HG03175 (cell line): ENCODE measurements at regions not wholly inside any gene's neighbourhood (a gene's known extent, or its start where the extent isn't known, plus 50 kb on each side); places are given as distances from the start of the nearest gene placed in this dataset.
"Not testable (repeated sequence)": the region's sequence is repeated elsewhere in the genome, so short reads cannot be mapped to it uniquely, and the experiment has no call there.

Source experiments
- ATAC-seq: cut with Tn5 transposase; IDR thresholded peaks from one replicate; pipeline ENCODE4 v1.9.1; 2021; ENCODE audit warnings: mild to moderate bottlenecking, moderate library complexity; ENCODE audit not compliant: unreplicated experiment

GRCh38 chr3:175989161-175989560, 1130.0 kb downstream of the NAALADL2 start:
- no peak for ATAC-seq

- ATAC-seq, result no peak
Measured at GRCh38 chr3:175988401-175988800, 1129.3 kb downstream of the NAALADL2 start.

DNA sequence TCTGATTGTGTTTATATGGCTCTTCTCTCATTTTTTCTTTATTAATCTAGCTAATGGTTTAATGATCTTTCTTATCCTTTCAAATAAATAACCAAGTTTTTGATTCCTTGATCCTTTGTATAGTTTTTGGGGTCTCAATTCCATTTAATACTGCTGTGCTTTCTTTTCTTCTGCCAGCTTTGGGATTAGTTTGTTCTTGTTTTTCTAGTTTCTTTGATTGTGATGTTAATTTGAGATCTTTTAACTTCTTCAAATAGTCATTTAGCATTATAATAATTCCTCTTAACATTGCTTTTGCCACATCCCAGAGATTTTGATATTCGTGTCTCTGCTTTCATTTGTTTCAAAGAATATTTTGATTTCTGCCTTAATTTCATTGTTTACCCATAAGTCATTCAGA, 1126.6 kb downstream of the NAALADL2 start:
- ATAC-seq, result no peak

GRCh38 chr3:175983379-175983778, 1124.2 kb downstream of the NAALADL2 start:
- no peak for ATAC-seq

DNA sequence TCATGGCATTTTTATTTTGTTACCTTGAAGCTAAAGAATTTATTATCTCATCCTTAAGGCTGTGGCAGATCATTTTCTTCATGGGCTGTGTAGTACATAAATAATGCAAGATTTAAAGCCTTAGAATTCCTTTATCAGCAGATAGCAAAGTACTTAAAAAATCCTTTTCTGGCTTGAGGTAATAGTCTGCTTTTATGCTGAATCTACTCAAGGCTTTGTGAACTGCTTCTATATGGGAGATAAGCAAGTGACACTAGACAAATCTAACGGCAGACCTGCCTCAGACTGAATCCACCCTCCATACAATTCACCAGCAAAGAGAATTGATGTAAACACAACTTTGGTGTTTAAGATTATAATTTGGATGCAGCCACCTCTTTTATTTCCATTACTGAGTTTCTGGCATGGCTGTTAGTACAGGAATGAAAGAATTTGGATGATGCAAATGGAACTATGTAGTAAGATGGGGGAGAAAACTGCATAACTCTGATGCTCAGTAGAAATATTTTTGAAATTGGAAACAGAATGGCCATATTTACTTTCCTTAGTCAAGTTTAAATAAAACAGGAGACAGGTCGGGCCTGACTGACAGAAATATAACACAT, 1121.5 kb downstream of the NAALADL2 start:
- no peak for ATAC-seq

- no peak for ATAC-seq
Measured at GRCh38 chr3:175977968-175978752, 1119.0 kb downstream of the NAALADL2 start.

DNA sequence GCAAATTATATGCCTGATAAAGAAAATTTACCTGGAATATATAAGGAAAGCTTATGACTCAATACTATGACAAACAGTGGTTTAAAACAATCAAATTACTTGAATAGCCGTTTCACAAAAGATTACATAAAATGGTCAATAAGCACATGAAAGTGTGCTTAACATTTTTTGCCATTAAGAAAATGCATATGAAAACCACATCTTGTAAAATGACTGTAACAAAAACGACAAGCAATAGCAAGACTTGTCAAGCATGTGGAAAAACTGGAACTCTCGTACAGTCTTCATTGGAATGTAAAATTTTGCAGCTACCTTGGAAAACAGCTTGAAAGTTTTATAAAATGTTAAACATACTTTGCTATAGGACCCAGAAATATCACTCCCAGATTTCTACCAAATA, 1110.3 kb downstream of the NAALADL2 start:
- no peak for ATAC-seq

GRCh38 chr3:175965036-175965435, 1105.9 kb downstream of the NAALADL2 start:
- ATAC-seq, result no peak

- ATAC-seq, result no peak
Measured at GRCh38 chr3:175957427-175957826, 1098.3 kb downstream of the NAALADL2 start.

- ATAC-seq, result no peak
Measured at GRCh38 chr3:175956964-175957363, 1097.8 kb downstream of the NAALADL2 start.

DNA sequence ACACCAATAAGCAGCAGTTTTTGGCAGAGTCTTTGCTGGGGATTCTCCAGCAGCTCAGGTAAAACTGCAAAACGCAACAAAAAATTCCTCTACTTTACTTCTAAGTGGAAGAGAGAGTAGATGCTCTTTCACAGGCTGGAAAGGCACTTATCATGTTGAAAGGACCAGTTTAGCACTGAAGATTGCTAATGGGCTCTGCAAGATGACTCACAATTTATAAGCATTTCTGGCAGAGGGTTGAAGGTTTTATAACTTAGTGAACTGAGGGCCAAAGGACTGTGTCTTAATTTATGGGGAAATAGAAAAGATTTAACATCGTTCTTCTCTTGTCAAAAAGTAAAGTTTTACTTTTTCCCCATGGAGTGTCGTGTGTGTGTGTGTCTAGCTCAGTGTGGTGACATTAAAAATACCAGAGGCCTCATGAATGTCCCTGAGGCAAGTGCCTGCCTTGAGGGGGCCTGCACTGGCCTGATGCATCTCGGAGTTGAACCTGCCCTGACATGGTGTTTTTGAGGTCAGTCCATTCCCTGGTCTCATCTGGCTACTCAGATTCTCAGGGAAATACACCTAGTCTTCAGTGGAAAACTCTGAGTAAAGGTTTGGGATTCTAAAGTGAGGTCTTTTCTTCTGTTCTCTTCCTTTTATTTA, 1092.0 kb downstream of the NAALADL2 start:
- ATAC-seq, result no peak

GRCh38 chr3:175948041-175948440, 1088.9 kb downstream of the NAALADL2 start:
- no peak for ATAC-seq

DNA sequence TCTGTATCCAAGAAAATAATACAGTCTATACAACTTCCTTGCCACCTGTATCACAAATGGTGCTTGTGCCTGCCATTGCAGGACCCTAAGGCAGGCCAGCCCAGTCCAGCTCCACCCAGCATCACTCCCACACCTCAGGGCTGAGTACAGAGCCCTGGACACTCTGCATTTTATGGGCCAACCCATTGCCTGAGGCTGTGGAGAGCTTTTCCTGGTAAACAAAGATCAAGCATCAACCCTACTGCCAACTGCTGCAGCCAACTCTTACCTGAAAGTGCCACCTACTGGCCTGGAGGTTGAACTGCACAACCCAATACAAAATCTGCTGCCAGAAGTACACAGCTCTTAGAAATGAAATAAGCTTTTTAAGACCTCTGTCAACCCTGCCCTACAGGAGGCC, 1082.2 kb downstream of the NAALADL2 start:
- peak; percentile 66 for ATAC-seq

- no peak for ATAC-seq
Measured at GRCh38 chr3:175940881-175941280, 1081.7 kb downstream of the NAALADL2 start.

DNA sequence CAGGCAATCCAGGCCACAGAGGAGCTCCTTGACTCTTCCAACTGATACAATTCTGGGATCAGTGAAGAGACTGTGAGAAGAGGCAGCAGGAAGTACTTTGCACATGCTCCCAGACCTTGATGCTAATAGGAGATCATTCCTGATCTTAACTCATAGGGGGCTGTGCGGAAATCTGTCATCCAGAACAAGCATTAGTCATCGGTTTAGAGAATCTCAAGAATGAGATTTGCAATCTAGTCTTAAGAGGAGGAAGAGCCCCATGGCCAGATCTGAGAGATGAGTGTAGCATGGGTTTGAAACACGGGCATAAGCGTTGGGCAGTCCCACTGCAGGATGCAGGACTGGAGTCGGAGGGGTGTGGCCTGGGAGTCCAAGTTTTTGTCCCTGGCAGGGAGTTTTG, 1081.1 kb downstream of the NAALADL2 start:
- no peak for ATAC-seq

GRCh38 chr3:175937367-175937766, 1078.2 kb downstream of the NAALADL2 start:
- ATAC-seq, result not testable (repeated sequence)

GRCh38 chr3:175932586-175932985, 1073.5 kb downstream of the NAALADL2 start:
- ATAC-seq, result no peak

- no peak for ATAC-seq
Measured at GRCh38 chr3:175919133-175919532, 1060.0 kb downstream of the NAALADL2 start.

DNA sequence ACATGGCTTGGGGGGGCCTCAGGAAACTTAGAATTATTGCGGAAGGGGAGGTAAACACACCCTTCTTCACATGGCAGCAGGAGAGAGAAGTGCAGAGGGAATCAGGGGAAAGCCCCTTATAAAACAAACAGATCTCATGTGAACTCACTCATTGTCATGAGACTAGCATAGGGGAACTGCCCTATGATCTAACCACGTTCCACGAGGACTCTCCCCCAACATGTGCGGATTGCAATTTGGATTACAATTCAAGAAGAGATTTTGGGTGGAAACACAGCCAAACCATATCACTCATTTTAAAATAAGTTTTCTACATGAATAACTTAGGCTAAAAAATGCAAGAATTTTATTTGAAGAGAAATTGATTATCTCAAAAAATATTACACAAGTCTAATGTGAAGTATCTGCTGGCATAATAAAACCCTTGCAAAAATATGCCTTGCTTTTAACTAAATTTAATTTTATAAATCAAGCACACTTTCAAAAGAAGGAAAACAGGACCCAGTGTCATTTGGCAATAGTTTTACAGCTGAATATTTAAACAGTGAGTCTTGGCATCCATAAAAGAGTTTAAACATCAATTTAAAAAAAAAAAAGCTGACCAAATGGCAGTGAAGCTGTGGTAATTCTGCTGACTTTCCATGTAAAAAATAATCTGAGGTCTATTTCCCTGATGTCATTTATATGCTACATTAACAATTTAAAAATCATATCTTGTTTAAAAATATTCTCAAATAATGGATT, 1057.2 kb downstream of the NAALADL2 start:
- no peak for ATAC-seq

DNA sequence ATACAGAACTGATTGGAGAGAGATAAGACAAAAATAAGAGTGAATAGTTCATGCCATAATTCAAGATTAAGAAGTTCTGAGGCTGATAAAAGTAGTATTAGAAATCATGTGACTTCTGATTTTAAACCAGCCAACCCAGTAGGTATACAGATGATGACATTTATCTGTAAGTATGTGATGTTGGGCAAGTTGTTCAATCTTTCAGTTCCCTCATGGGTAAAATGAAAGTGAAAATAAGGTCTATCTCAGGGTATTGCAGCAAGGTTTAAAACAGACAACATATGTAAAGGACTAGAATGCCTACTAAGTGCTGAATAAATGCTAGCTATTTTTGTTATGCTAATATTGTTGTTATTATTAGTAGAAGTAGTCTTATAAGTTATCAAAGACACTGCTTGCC, 1055.7 kb downstream of the NAALADL2 start:
- no peak for ATAC-seq

DNA sequence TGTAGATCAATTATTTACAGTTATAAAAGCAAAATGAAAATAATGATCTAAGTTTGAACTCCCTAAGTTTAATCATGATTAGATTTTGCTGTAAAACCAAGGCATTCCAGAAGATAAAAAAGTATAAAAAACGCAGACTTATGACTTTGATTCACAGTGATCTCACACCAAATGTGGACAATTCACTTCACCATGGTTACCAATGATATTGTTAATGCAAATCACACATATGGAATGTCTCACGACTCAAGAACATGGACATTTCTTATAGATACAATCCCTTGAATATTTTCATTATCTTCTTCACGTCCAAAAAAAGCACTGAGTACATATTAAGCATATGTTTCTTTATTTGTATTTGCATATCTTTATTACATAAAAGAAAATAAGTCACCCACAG, 1054.2 kb downstream of the NAALADL2 start:
- no peak for ATAC-seq
